ENCODE measurements at regions not wholly inside any gene's neighbourhood (a gene's known extent, or its start where the extent isn't known, plus 50 kb on each side); places are given as distances from the start of the nearest gene placed in this dataset.

DNA sequence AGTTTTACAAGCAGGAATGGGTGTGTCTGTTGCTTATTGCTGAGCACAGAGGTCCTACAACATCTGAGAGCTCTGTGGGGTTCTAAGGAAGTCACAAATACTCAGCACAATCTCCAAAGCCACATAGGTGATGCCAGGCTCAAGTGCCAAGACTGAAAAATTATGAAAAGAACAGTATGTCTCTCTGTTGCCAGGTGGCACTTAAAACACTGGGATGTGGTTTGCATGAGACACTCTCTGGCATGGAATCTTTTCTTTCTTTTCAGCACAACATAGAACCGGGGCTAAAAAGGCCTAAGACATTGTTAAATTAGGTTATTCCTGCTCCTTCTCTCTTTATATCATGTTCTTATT lies 127.3 kb upstream of the PRICKLE2 start:
- TF ChIP-seq CTCF (IDR thresholded peaks at IDR 0.05; ENCODE audit: borderline replicate concordance, extremely low read depth, low read length, poor library complexity, severe bottlenecking) (no peak), EZH2 (IDR thresholded peaks at IDR 0.05; ENCODE audit: borderline replicate concordance, low read depth, low read length, severe bottlenecking) (no peak)
